Neural progenitor cell (in vitro differentiated cells): ENCODE measurements at regions not wholly inside any gene's neighbourhood (a gene's known extent, or its start where the extent isn't known, plus 50 kb on each side); places are given as distances from the start of the nearest gene placed in this dataset.

Source experiments
- CTCF ChIP-seq: fragments of 200-600 bp; sonication (generic); IDR thresholded peaks from 2 replicates; pipeline ENCODE4 v1.5.1; 2017; ENCODE audit warnings: antibody characterized with exemption, mild to moderate bottlenecking
- EZH2 ChIP-seq: fragments of 200-600 bp; sonication (generic); IDR thresholded peaks from 2 replicates; pipeline ENCODE4 v1.6.1; 2017; ENCODE audit warnings: antibody characterized with exemption, mild to moderate bottlenecking, moderate library complexity

- no peak for TF ChIP-seq CTCF
- TF ChIP-seq EZH2, result no peak
Observed at GRCh38 chr10:61029411-61029810, 85.4 kb upstream of the RHOBTB1 start.
